ENCODE measurements at regions not wholly inside any gene's neighbourhood (a gene's known extent, or its start where the extent isn't known, plus 50 kb on each side); places are given as distances from the start of the nearest gene placed in this dataset.

DNA sequence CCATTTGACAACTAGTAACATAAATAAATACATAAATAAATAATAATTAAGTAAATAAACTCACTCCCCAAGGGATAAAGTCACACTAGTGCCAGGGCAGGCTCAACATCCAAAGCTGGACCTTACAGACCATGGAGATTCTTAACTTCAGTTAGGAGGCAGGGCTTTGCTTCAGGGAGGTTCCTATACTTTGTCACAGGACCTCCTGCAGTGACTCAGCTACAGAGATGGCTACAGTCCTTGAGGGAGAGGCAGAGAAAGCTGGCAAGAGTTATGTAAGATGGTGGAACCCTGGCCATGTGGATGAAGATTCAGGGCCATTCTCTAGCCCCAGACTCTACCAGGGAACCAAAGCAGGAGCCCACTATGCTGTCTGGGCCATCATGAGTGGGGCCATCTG, 74.1 kb upstream of the CADM1 start:
- TF ChIP-seq, protein P1, sequence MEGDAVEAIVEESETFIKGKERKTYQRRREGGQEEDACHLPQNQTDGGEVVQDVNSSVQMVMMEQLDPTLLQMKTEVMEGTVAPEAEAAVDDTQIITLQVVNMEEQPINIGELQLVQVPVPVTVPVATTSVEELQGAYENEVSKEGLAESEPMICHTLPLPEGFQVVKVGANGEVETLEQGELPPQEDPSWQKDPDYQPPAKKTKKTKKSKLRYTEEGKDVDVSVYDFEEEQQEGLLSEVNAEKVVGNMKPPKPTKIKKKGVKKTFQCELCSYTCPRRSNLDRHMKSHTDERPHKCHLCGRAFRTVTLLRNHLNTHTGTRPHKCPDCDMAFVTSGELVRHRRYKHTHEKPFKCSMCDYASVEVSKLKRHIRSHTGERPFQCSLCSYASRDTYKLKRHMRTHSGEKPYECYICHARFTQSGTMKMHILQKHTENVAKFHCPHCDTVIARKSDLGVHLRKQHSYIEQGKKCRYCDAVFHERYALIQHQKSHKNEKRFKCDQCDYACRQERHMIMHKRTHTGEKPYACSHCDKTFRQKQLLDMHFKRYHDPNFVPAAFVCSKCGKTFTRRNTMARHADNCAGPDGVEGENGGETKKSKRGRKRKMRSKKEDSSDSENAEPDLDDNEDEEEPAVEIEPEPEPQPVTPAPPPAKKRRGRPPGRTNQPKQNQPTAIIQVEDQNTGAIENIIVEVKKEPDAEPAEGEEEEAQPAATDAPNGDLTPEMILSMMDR (IDR thresholded peaks at IDR 0.05) = no peak
- TF ChIP-seq POLR2A (IDR thresholded peaks at IDR 0.05) = no peak
